ENCODE measurements at regions not wholly inside any gene's neighbourhood (a gene's known extent, or its start where the extent isn't known, plus 50 kb on each side); places are given as distances from the start of the nearest gene placed in this dataset.

GRCh38 chr7:96928965-96929364 is 76.4 kb upstream of the DLX6 start:
- TF ChIP-seq CTCF (IDR thresholded peaks at IDR 0.05; ENCODE audit: insufficient read depth, low read length) (no peak), POLR2AphosphoS5 (IDR thresholded peaks at IDR 0.05; ENCODE audit: low read depth) (no peak), GABPA (IDR thresholded peaks at IDR 0.05; ENCODE audit: low read depth) (no peak), REST (IDR thresholded peaks at IDR 0.05; ENCODE audit: insufficient replicate concordance, low read depth) (no peak)

Measured in HL-60 (cell line).